ENCODE measurements at regions not wholly inside any gene's neighbourhood (a gene's known extent, or its start where the extent isn't known, plus 50 kb on each side); places are given as distances from the start of the nearest gene placed in this dataset.
"Not testable (repeated sequence)": the region's sequence is repeated elsewhere in the genome, so short reads cannot be mapped to it uniquely, and the experiment has no call there.

- no peak overlapping the region for H3K4me3 Mint-ChIP-seq (ENCODE audit: unreplicated experiment)
- no peaks in the 10 kb centered on the region for H3K36me3 Mint-ChIP-seq (ENCODE audit: low read depth, unreplicated experiment)
- no peaks in the 10 kb centered on the region for H3K27me3 Mint-ChIP-seq (ENCODE audit: unreplicated experiment)
- H3K4me1 Mint-ChIP-seq (ENCODE audit: unreplicated experiment): peaks cover 4% of the 10 kb centered on the region
- no peak overlapping the region for H3K27ac Mint-ChIP-seq (ENCODE audit: unreplicated experiment)
- no peaks in the 10 kb centered on the region for H3K9me3 Mint-ChIP-seq (ENCODE audit: unreplicated experiment)
- no peak for DNase-seq (ENCODE audit: low spot score)
- no peak for TF ChIP-seq CTCF (IDR thresholded peaks at IDR 0.05; ENCODE audit: unreplicated experiment)
These were observed 78.4 kb upstream of the EEA1 start for GRCh38 chr12:93007544-93007943.

- Mint-ChIP-seq H3K4me3 (ENCODE audit: unreplicated experiment) (no peak overlapping the region), H3K4me1 (ENCODE audit: unreplicated experiment) (peaks cover 4% of the 10 kb centered on the region), H3K36me3 (ENCODE audit: low read depth, unreplicated experiment) (no peaks in the 10 kb centered on the region), H3K27ac (ENCODE audit: unreplicated experiment) (no peak overlapping the region), H3K27me3 (ENCODE audit: unreplicated experiment) (no peaks in the 10 kb centered on the region), H3K9me3 (ENCODE audit: unreplicated experiment) (no peaks in the 10 kb centered on the region)
- no peak for TF ChIP-seq CTCF (IDR thresholded peaks at IDR 0.05; ENCODE audit: unreplicated experiment)
- no peak for DNase-seq (ENCODE audit: low spot score)
These were observed 79.1 kb upstream of the EEA1 start for GRCh38 chr12:93008044-93008778.

GRCh38 chr12:93008880-93009279, 79.8 kb upstream of the EEA1 start:
- not testable (repeated sequence) for H3K36me3 Mint-ChIP-seq (ENCODE audit: low read depth, unreplicated experiment); H3K4me1 Mint-ChIP-seq (ENCODE audit: unreplicated experiment); H3K27me3 Mint-ChIP-seq (ENCODE audit: unreplicated experiment); H3K9me3 Mint-ChIP-seq (ENCODE audit: unreplicated experiment); DNase-seq (ENCODE audit: low spot score); H3K4me3 Mint-ChIP-seq (ENCODE audit: unreplicated experiment); H3K27ac Mint-ChIP-seq (ENCODE audit: unreplicated experiment)

GRCh38 chr12:93009533-93009932, 80.4 kb upstream of the EEA1 start:
- H3K27me3 Mint-ChIP-seq (ENCODE audit: unreplicated experiment): no peaks in the 10 kb centered on the region
- no peak overlapping the region for H3K4me3 Mint-ChIP-seq (ENCODE audit: unreplicated experiment)
- DNase-seq (ENCODE audit: low spot score): no peak
- no peak overlapping the region for H3K27ac Mint-ChIP-seq (ENCODE audit: unreplicated experiment)
- H3K4me1 Mint-ChIP-seq (ENCODE audit: unreplicated experiment): peaks cover 6% of the 10 kb centered on the region
- no peaks in the 10 kb centered on the region for H3K9me3 Mint-ChIP-seq (ENCODE audit: unreplicated experiment)
- TF ChIP-seq CTCF (IDR thresholded peaks at IDR 0.05; ENCODE audit: unreplicated experiment): no peak
- no peaks in the 10 kb centered on the region for H3K36me3 Mint-ChIP-seq (ENCODE audit: low read depth, unreplicated experiment)

- no peak for DNase-seq (ENCODE audit: low spot score)
- no peak for TF ChIP-seq CTCF (IDR thresholded peaks at IDR 0.05; ENCODE audit: unreplicated experiment)
- Mint-ChIP-seq H3K4me1 (ENCODE audit: unreplicated experiment) (peaks cover 6% of the 10 kb centered on the region), H3K27me3 (ENCODE audit: unreplicated experiment) (no peaks in the 10 kb centered on the region), H3K27ac (ENCODE audit: unreplicated experiment) (no peak overlapping the region), H3K9me3 (ENCODE audit: unreplicated experiment) (no peaks in the 10 kb centered on the region), H3K36me3 (ENCODE audit: low read depth, unreplicated experiment) (no peaks in the 10 kb centered on the region), H3K4me3 (ENCODE audit: unreplicated experiment) (no peak overlapping the region)
These were observed 81.4 kb upstream of the EEA1 start for GRCh38 chr12:93010461-93010860.

Data from endothelial cell (in vitro differentiated cells).